ENCODE measurements at regions not wholly inside any gene's neighbourhood (a gene's known extent, or its start where the extent isn't known, plus 50 kb on each side); places are given as distances from the start of the nearest gene placed in this dataset.
"Not testable (repeated sequence)": the region's sequence is repeated elsewhere in the genome, so short reads cannot be mapped to it uniquely, and the experiment has no call there.

DNA sequence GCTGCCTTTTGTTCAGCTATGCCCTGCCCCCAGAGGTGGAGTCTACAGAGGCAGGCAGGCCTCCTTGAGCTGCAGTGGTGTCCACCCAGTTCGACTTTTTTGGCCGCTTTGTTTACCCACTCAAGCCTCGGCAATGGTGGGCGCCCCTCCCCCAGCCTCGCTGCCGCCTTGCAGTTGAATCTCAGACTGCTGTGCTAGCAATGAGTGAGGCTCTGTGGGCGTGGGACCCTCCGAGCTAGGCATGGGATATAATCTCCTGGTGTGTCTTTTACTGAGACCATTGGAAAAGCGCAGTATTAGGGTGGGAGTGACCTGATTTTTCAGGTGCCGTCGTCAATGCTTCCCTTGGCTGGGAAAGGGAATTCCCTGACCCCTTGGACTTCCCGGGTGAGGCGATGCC, 279.3 kb downstream of the PTH2R start:
- not testable (repeated sequence) for DNase-seq (ENCODE audit: low read depth)

- no peak for DNase-seq (ENCODE audit: low read depth)
These were observed 280.1 kb downstream of the PTH2R start for GRCh38 chr2:208686665-208687064.

DNA sequence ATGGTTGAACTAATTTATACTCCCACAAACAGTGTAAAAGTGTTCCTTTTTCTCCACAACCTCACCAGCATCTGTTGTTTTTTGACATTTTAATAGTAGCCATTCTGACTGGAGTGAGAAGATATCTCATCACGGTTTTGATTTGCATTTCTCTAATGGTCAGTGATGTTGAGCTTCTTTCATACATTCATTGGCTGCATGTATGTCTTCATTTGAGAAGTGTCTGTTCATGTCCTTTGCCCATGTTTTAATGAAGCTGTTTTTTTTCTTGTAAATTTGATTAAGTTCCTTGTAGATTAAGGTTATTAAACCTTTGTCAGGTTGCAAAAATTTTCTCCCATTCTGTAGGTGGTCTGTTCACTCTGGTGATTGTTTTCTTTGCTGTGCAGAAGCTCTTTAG, 281.1 kb downstream of the PTH2R start:
- not testable (repeated sequence) for DNase-seq (ENCODE audit: low read depth)

- DNase-seq (ENCODE audit: low read depth), result no peak
These were observed 291.5 kb downstream of the PTH2R start for GRCh38 chr2:208698114-208698513.

GRCh38 chr2:208708486-208708885, 301.9 kb downstream of the PTH2R start:
- DNase-seq (ENCODE audit: low read depth), result no peak

DNA sequence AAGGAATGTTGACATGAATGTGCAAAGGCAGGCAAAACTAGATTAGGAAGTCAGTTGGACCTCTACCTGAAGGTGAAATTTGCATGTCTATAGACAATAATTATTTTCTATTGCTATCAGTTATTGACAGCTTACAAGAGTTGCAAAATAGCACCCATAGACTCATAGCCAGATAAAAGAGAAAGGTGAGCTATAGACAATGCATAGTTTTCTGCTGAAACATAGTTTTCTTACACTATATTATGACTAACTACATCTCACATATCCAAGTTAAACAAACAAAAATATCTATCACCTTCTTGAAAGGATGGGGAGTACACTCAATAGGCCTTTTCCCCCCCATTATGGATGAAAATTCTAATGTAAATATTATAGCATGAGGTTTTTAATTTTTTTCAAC, 305.0 kb downstream of the PTH2R start:
- DNase-seq (ENCODE audit: low read depth), result no peak

DNA sequence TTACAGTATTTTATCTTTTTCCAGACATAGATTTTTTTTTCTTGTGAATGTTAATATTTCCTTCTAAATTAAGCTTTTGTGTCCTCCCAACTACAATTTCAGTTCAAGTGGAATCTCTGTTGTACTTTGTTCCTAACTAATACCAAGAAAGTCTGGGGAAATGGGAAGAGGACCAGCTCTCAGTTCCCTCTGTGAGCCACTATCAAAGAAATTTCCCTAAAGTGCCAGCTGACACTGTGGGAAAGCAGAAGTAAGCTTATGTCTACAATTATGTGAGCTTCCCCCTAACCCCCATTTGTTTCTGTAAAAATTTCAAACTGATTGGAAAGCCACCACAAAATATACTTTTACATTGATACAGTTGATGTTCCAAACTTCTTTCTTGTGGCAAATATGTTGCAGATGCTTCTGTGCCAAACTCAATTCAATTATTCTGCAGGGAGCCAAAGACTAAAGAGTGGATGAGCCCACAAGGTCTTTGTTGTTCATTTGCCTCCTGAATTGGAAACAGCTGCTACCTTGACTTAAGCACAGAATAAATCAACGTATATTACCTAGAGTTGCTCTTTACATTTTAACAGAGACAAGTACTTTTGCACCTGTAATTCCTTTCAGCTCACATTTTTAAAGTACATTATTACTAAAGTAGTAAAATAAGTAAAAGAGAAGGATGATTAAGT, 306.6 kb downstream of the PTH2R start:
- DNase-seq (ENCODE audit: low read depth), result no peak

DNA sequence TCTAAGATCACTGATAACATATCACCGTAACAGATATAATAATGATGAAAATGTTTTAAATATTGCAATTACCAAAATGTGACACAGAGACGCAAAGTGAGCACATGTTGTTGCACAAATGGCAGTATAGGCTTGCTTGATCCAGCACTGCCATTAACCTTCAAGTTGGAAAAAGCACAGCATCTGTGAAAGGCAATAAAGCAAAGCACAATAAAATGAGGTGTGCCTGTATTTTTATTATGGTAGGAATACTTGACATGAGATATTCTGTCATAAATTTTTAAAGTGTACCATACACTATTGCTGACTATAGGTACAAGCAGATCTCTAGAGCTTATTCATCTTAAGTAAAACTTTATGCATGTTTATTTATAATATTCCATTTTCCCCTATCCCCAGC, 312.2 kb downstream of the PTH2R start:
- DNase-seq (ENCODE audit: low read depth), result no peak

- DNase-seq (ENCODE audit: low read depth), result no peak
These were observed 316.1 kb downstream of the PTH2R start for GRCh38 chr2:208722731-208723130.

DNA sequence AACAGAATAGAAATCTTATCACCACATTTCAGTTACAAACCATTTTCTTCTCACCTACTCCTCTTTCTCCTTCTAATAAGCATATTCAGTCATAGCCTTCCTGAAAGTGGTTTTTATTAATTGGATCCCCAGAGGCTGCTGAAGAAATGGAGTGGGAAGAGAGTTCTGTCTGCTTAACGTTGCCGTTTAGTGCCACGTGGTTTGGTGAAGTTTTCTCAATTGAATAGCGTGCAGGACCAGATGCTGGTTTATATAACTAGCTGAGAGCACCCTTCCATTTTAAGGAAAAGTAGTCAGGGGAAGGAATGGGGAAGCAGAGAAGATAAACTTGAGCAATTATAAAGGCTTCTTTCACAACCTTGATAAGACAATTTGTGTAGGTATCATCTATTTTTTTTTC, 318.7 kb downstream of the PTH2R start:
- no peak for DNase-seq (ENCODE audit: low read depth)

DNA sequence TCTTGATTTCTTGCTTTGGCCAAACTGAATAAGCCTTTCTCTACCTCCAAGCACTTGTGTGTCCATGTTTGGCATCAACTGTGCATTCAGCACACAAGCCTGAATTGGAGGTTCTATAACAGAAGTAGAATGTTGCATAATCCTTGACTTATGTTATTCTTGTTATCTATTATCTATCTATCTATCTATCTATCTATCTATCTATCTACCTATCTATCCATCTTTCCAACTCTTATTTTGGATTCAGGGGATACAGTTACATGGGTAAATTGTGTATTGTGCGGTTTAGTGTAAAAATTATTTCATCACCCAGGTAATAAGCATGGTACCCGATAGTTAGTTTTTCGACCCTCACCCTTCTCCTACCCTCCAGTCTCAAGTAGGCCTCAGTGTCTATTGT, 319.6 kb downstream of the PTH2R start:
- no peak for DNase-seq (ENCODE audit: low read depth)

DNA sequence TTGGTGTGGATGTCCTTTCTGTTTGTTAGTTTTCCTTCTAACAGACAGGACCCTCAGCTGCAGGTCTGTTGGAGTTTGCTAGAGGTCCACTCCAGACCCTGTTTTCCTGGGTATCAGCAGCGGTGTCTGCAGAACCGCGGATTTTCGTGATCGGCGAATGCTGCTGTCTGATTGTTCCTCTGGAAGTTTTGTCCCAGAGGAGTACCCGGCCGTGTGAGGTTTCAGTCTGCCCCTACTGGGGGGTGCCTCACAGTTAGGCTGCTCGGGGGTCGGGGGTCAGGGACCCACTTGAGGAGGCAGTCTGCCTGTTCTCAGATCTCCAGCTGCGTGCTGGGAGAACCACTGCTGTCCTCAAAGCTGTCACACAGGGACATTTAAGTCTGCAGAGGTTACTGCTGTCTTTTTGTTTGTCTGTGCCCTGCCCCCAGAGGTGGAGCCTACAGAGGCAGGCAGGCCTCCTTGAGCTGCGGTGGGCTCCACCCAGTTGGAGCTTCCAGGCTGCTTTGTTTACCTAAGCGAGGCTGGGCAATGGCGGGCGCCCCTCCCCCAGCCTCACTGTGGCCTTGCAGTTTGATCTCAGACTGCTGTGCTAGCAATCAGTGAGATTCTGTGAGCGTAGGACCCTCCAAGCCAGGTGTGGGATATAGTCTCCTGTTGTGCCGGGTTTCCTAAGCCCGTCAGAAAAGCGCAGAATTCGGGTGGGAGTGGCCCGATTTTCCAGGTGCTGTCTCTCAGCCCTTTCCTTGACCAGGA, 345.2 kb downstream of the PTH2R start:
- DNase-seq (ENCODE audit: low read depth), result not testable (repeated sequence)

DNA sequence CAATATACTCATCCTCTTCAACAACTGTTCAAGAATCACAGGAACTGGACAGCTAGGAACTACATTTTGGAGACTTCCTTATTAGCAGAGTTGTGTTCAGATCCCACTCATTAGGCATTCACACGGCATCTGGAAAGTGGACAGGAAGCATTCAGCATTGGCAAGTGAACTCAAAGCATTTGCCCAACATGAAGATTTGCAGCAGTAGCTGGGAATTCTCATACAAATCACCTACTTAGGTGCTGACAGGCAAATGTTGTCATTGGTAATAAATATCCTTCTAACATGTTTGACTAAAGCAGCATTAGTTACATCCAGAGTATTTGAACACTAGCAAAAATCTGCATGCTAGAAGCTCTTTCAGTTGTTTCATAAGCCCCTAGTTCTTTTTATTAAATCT, 350.8 kb downstream of the PTH2R start:
- no peak for DNase-seq (ENCODE audit: low read depth)

- not testable (repeated sequence) for DNase-seq (ENCODE audit: low read depth)
These were observed 366.5 kb downstream of the PTH2R start for GRCh38 chr2:208773074-208773473.

- no peak for DNase-seq (ENCODE audit: low read depth)
These were observed 374.6 kb downstream of the PTH2R start for GRCh38 chr2:208781166-208781565.

GRCh38 chr2:208782097-208782496, 375.5 kb downstream of the PTH2R start:
- no peak for DNase-seq (ENCODE audit: low read depth)

DNA sequence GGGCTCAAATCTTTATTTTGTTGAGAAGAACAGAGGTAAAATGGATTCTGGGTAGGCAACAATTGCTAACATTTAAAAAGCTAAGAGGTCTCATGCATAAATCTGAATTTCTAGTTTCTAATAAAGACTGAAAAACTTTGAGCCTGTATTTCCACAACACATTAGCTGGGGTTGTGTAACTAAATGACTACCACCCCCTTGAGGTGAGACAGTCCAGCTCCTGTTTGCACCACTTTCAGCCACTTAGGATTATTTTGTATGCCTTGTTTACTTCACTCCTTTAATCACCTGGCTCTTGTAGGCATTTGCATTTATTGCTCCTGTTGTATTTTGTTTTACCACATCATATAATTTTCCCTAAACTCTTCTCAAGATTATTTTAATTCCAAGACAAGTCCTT, 376.6 kb downstream of the PTH2R start:
- DNase-seq (ENCODE audit: low read depth), result no peak

GRCh38 chr2:208784774-208785173, 378.2 kb downstream of the PTH2R start:
- DNase-seq (ENCODE audit: low read depth), result not testable (repeated sequence)

- no peak for DNase-seq (ENCODE audit: low read depth)
These were observed 384.7 kb downstream of the PTH2R start for GRCh38 chr2:208791257-208791656.

DNA sequence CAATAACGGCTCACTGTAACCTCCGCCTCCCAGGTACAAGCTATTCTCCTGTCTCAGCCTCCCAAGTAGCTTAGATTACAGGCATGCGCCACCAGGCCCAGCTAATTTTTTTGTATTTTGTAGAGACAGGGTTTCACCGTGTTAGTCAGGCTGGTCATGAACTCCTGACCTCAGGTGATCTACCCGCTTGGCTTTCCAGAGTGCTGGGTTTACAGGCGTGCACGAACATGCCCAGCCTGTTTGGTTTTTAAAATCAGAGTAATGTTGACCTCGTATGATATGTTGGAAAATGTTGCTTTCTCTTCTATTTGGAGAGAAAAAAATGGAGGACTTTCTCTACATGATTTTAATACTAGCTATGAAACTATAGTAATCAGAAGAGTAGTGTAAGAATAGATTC, 386.2 kb downstream of the PTH2R start:
- DNase-seq (ENCODE audit: low read depth), result no peak

DNA sequence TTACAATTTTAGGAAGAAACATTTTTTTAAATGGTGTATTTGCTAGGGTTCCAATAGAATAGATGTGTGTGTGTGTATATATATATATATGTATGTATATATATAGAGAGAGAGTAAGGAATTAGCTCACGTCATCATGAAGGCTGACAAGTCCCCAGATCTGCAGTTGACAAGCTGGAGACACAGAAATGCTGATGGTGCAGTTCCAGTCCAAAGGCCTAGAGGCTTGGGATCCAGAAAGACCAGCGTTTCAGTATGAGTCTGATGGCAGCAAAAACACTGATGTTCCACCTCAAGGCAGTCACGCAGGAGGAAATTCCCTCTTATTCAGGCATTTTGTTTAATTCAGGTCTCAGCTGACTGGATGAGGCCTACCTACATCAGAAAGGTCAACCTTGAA, 386.8 kb downstream of the PTH2R start:
- no peak for DNase-seq (ENCODE audit: low read depth)

DNA sequence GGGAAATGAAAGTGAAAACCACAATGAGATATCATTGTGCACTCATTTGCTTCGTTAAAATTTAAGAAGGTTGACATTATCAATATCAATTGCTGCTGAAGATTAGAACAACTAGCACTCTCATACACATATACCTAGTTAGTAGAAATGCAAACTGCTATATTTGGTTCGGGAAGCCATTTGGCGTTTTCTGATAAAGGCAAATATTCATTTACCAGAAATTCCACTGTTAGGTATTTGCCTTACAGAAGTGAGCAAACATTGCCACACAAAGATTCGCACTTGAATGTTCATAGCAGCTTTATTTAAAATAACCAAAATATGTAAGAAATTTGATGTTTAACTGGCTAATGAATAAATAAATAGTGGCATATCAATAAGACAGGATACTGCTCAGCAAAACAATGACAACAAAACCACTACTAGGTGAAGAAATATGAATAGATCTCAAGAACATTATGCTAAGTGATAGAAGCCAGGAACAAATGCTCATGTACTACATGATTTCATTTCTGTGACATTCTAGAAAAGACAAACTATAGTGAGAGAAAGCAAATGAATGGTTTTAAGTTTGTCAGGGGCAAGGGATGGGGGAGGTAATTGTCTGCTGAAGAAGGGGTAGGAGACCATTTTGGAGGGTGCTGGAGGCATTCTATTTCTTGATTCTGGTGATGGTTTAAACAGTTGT, 387.8 kb downstream of the PTH2R start:
- DNase-seq (ENCODE audit: low read depth), result no peak
